K562 (cell line): ENCODE measurements at regions not wholly inside any gene's neighbourhood (a gene's known extent, or its start where the extent isn't known, plus 50 kb on each side); places are given as distances from the start of the nearest gene placed in this dataset.
"Not testable (repeated sequence)": the region's sequence is repeated elsewhere in the genome, so short reads cannot be mapped to it uniquely, and the experiment has no call there.

Source experiments
- ELF2 ChIP-seq: fragments of 250-450 bp; sonication (Bioruptor Pico); IDR thresholded peaks from 2 replicates; pipeline ENCODE4 v1.5.0; 2021; ENCODE audit warnings: mild to moderate bottlenecking
- HIVEP1 ChIP-seq: fragments of 250-450 bp; sonication (Bioruptor Pico); IDR thresholded peaks from 2 replicates; pipeline ENCODE4 v1.4.0; 2020; ENCODE audit warnings: mild to moderate bottlenecking
- POLR2A ChIP-seq: fragments of 450-650 bp; conservative IDR thresholded peaks from 2 replicates; pipeline ENCODE4 v1.6.1; 2016
- TAF1 ChIP-seq: IDR thresholded peaks from 2 replicates; pipeline ENCODE4 v1.6.1; 2011; ENCODE audit warnings: mild to moderate bottlenecking, low read length, moderate library complexity; ENCODE audit not compliant: insufficient read depth, control insufficient read depth, severe bottlenecking; ENCODE audit errors: extremely low read depth
- ZNF224 ChIP-seq: sonication (generic); formaldehyde crosslinking; IDR thresholded peaks from 2 replicates; pipeline ENCODE4 v1.8.0; 2022; ENCODE audit warnings: mild to moderate bottlenecking, missing genetic modification reagents
- ZZZ3 ChIP-seq: fragments of 450-650 bp; IDR thresholded peaks from 2 replicates; pipeline ENCODE4 v1.6.1; 2016; ENCODE audit warnings: antibody characterized with exemption, mild to moderate bottlenecking, moderate library complexity
- TF ChIP-seq, protein P1 (sequence below): fragments of 250-450 bp; sonication (Bioruptor Pico); IDR thresholded peaks from 2 replicates; pipeline ENCODE4 v1.4.0; 2020; ENCODE audit warnings: mild to moderate bottlenecking, moderate library complexity
- TF ChIP-seq, protein P2 (sequence below), 3 experiments: fragments of 200-800 bp in 1 of 3; sonication (Bioruptor generic) in 1 of 3; sonication (generic) in 1 of 3; formaldehyde crosslinking in 1 of 3; IDR thresholded peaks; 2 replicates each; pipeline versions ENCODE4 v1.6.1 to v1.8.0; 2016 to 2022; ENCODE audit warnings: mild to moderate bottlenecking in 2 of 3, missing compliant biosample characterization in 2 of 3, missing genetic modification characterization in 2 of 3, missing genetic modification reagents in 1 of 3

- TF ChIP-seq HIVEP1 (CRISPR knock-in tag); ZNF224 (CRISPR knock-in tag); ZZZ3; POLR2A; TAF1; ELF2 (CRISPR knock-in tag): not testable (repeated sequence)
- TF ChIP-seq, protein P1, sequence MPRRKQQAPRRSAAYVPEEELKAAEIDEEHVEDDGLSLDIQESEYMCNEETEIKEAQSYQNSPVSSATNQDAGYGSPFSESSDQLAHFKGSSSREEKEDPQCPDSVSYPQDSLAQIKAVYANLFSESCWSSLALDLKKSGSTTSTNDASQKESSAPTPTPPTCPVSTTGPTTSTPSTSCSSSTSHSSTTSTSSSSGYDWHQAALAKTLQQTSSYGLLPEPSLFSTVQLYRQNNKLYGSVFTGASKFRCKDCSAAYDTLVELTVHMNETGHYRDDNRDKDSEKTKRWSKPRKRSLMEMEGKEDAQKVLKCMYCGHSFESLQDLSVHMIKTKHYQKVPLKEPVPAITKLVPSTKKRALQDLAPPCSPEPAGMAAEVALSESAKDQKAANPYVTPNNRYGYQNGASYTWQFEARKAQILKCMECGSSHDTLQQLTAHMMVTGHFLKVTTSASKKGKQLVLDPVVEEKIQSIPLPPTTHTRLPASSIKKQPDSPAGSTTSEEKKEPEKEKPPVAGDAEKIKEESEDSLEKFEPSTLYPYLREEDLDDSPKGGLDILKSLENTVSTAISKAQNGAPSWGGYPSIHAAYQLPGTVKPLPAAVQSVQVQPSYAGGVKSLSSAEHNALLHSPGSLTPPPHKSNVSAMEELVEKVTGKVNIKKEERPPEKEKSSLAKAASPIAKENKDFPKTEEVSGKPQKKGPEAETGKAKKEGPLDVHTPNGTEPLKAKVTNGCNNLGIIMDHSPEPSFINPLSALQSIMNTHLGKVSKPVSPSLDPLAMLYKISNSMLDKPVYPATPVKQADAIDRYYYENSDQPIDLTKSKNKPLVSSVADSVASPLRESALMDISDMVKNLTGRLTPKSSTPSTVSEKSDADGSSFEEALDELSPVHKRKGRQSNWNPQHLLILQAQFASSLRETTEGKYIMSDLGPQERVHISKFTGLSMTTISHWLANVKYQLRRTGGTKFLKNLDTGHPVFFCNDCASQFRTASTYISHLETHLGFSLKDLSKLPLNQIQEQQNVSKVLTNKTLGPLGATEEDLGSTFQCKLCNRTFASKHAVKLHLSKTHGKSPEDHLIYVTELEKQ (CRISPR knock-in tag): not testable (repeated sequence)
- TF ChIP-seq, protein P2, sequence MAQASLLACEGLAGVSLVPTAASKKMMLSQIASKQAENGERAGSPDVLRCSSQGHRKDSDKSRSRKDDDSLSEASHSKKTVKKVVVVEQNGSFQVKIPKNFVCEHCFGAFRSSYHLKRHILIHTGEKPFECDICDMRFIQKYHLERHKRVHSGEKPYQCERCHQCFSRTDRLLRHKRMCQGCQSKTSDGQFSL (CRISPR knock-in tag; IDR thresholded peaks at IDR 0.05): not testable (repeated sequence)
- TF ChIP-seq, protein P2 (tag; IDR thresholded peaks at IDR 0.05): not testable (repeated sequence)
Measured at GRCh38 chr3:75350536-75350935, 313.6 kb upstream of the FRG2C start.
